Suprapubic skin (tissue), 4 donors: ENCODE measurements at regions not wholly inside any gene's neighbourhood (a gene's known extent, or its start where the extent isn't known, plus 50 kb on each side); places are given as distances from the start of the nearest gene placed in this dataset.

ENCODE experiments used
- DNase-seq, 2 donors: peaks; one replicate each; pipeline ENCODE4 v3.0.0-alpha.2; 2019; ENCODE audit warnings: low spot score in 2 of 2
- H3K27ac ChIP-seq: fragments of 200-600 bp; sonication (generic); one replicate; pipeline ENCODE4 v1.5.1; 2019
- H3K27me3 ChIP-seq: fragments of 200-600 bp; sonication (generic); one replicate; pipeline ENCODE4 v1.5.1; 2019
- H3K36me3 ChIP-seq: fragments of 200-600 bp; sonication (generic); one replicate; pipeline ENCODE4 v1.5.1; 2019
- H3K4me1 ChIP-seq: fragments of 200-600 bp; sonication (generic); one replicate; pipeline ENCODE4 v1.5.1; 2019
- H3K4me3 ChIP-seq: fragments of 200-600 bp; sonication (generic); one replicate; pipeline ENCODE4 v1.5.1; 2019; ENCODE audit warnings: mild to moderate bottlenecking
- H3K9me3 ChIP-seq: fragments of 200-600 bp; sonication (generic); one replicate; pipeline ENCODE4 v1.5.1; 2019
- CTCF ChIP-seq, 2 donors: fragments of 200-600 bp in 1 of 2; fragments of 450-650 bp in 1 of 2; sonication (generic) in 1 of 2; IDR thresholded peaks; one replicate each; pipeline ENCODE4 v1.5.1; 2016 to 2019; ENCODE audit warnings: antibody characterized with exemption in 2 of 2, mild to moderate bottlenecking in 1 of 2, moderate library complexity in 1 of 2
- EP300 ChIP-seq: sonication (generic); formaldehyde crosslinking; IDR thresholded peaks from one replicate; pipeline ENCODE4 v1.6.1; 2017; ENCODE audit warnings: antibody characterized with exemption
- POLR2A ChIP-seq, 2 donors: fragments of 450-650 bp; IDR thresholded peaks; one replicate each; pipeline ENCODE4 v1.6.1; 2017; ENCODE audit warnings: antibody characterized with exemption in 2 of 2, mild to moderate bottlenecking in 2 of 2, moderate library complexity in 2 of 2
- POLR2AphosphoS5 ChIP-seq, 3 donors: sonication (generic); formaldehyde crosslinking; IDR thresholded peaks; one replicate each; pipeline ENCODE4 v1.6.1; 2017; ENCODE audit warnings: antibody characterized with exemption in 3 of 3
- WGBS: methylation state at CpG from one replicate; pipeline ENCODE4 v1.1.5; 2018; 5-methylcytosine and 5-hydroxymethylcytosine counted together

- Histone ChIP-seq H3K9me3 (no peaks in the 10 kb centered on the region), H3K27ac (no peak overlapping the region), H3K27me3 (no peaks in the 10 kb centered on the region), H3K4me3 (no peak overlapping the region), H3K4me1 (peaks cover 2% of the 10 kb centered on the region), H3K36me3 (no peaks in the 10 kb centered on the region)
- TF ChIP-seq EP300 (no peak), CTCF (IDR thresholded peaks at IDR 0.05) (no peak), POLR2A (IDR thresholded peaks at IDR 0.05) (no peak), POLR2AphosphoS5 (IDR thresholded peaks at IDR 0.05) (no peak)
- DNase-seq, result no peak
These were observed 161.6 kb upstream of the CCDC68 start for GRCh38 chr18:55120896-55121295.

- Histone ChIP-seq H3K36me3 (no peaks in the 10 kb centered on the region), H3K4me1 (peaks cover 2% of the 10 kb centered on the region), H3K4me3 (no peak overlapping the region), H3K27me3 (no peaks in the 10 kb centered on the region), H3K27ac (no peak overlapping the region), H3K9me3 (no peaks in the 10 kb centered on the region)
- TF ChIP-seq CTCF (IDR thresholded peaks at IDR 0.05) (no peak), EP300 (no peak), POLR2AphosphoS5 (IDR thresholded peaks at IDR 0.05) (no peak), POLR2A (IDR thresholded peaks at IDR 0.05) (no peak)
- 80% methylated on average over 6 of the region's 6 CpGs for WGBS
- no peak for DNase-seq
These were observed 160.2 kb upstream of the CCDC68 start for GRCh38 chr18:55119434-55119833.

- Histone ChIP-seq H3K36me3 (no peaks in the 10 kb centered on the region), H3K27ac (no peak overlapping the region), H3K4me1 (peaks cover 2% of the 10 kb centered on the region), H3K27me3 (no peaks in the 10 kb centered on the region), H3K9me3 (no peaks in the 10 kb centered on the region), H3K4me3 (no peak overlapping the region)
- no peak for DNase-seq
- TF ChIP-seq EP300, result no peak
- TF ChIP-seq CTCF (IDR thresholded peaks at IDR 0.05), result no peak
- TF ChIP-seq POLR2AphosphoS5 (IDR thresholded peaks at IDR 0.05), result no peak
- TF ChIP-seq POLR2A (IDR thresholded peaks at IDR 0.05), result no peak
These were observed 159.8 kb upstream of the CCDC68 start for GRCh38 chr18:55119016-55119415.

GRCh38 chr18:55116863-55117262 is 157.6 kb upstream of the CCDC68 start:
- Histone ChIP-seq H3K4me1 (peaks cover 2% of the 10 kb centered on the region), H3K4me3 (no peak overlapping the region), H3K36me3 (no peaks in the 10 kb centered on the region), H3K27ac (no peak overlapping the region), H3K9me3 (no peaks in the 10 kb centered on the region), H3K27me3 (no peaks in the 10 kb centered on the region)
- WGBS, result 59% methylated on average over 3 of the region's 3 CpGs
- no peak for DNase-seq
- TF ChIP-seq CTCF (IDR thresholded peaks at IDR 0.05) (no peak), EP300 (no peak), POLR2AphosphoS5 (IDR thresholded peaks at IDR 0.05) (no peak), POLR2A (IDR thresholded peaks at IDR 0.05) (no peak)

- TF ChIP-seq POLR2AphosphoS5 (IDR thresholded peaks at IDR 0.05) (no peak), EP300 (no peak), CTCF (IDR thresholded peaks at IDR 0.05) (no peak), POLR2A (IDR thresholded peaks at IDR 0.05) (no peak)
- H3K27ac ChIP-seq, result no peak overlapping the region
These were observed 156.3 kb upstream of the CCDC68 start for GRCh38 chr18:55115606-55116005.

More at GRCh38 chr18:55115606-55116005, 156.3 kb upstream of the CCDC68 start:
- Histone ChIP-seq H3K36me3 (no peaks in the 10 kb centered on the region), H3K27me3 (no peaks in the 10 kb centered on the region), H3K4me1 (peaks cover 2% of the 10 kb centered on the region), H3K4me3 (no peak overlapping the region), H3K9me3 (no peaks in the 10 kb centered on the region)
- DNase-seq, result no peak
- 87% methylated on average over 2 of the region's 2 CpGs for WGBS
